Cardiac muscle cell (in vitro differentiated cells and primary cell): ENCODE measurements at regions not wholly inside any gene's neighbourhood (a gene's known extent, or its start where the extent isn't known, plus 50 kb on each side); places are given as distances from the start of the nearest gene placed in this dataset.

ENCODE experiments used
- DNase-seq, 2 donors: peaks; one replicate each; pipeline versions ENCODE4 v3.0.0 to v3.0.0-alpha.2; 2010 to 2017; ENCODE audit warnings: low read depth in 1 of 2, low spot score in 1 of 2
- H3K27ac ChIP-seq: fragments of 200-600 bp; sonication (generic); 2 replicates; pipeline ENCODE4 v1.5.1; 2016
- H3K27me3 ChIP-seq: fragments of 200-600 bp; sonication (generic); 2 replicates; pipeline ENCODE4 v1.6.0; 2016; ENCODE audit warnings: control low read depth
- H3K36me3 ChIP-seq: fragments of 200-600 bp; sonication (generic); 2 replicates; pipeline ENCODE4 v1.5.1; 2016; ENCODE audit warnings: control low read depth
- H3K4me1 ChIP-seq: fragments of 200-600 bp; sonication (generic); 2 replicates; pipeline ENCODE4 v1.8.1; 2017; ENCODE audit warnings: low read depth, mild to moderate bottlenecking, mixed run types
- H3K4me3 ChIP-seq: fragments of 200-600 bp; sonication (generic); 2 replicates; pipeline ENCODE4 v1.5.1; 2016; ENCODE audit warnings: mild to moderate bottlenecking
- H3K9me3 ChIP-seq: fragments of 200-600 bp; sonication (generic); 2 replicates; pipeline ENCODE4 v1.5.1; 2017; ENCODE audit warnings: low read depth, mild to moderate bottlenecking, control low read depth
- TF ChIP-seq, protein P1 (sequence below): IDR thresholded peaks from 2 replicates; pipeline ENCODE4 v1.5.1; 2012; ENCODE audit warnings: low read depth, mild to moderate bottlenecking, low read length

DNA sequence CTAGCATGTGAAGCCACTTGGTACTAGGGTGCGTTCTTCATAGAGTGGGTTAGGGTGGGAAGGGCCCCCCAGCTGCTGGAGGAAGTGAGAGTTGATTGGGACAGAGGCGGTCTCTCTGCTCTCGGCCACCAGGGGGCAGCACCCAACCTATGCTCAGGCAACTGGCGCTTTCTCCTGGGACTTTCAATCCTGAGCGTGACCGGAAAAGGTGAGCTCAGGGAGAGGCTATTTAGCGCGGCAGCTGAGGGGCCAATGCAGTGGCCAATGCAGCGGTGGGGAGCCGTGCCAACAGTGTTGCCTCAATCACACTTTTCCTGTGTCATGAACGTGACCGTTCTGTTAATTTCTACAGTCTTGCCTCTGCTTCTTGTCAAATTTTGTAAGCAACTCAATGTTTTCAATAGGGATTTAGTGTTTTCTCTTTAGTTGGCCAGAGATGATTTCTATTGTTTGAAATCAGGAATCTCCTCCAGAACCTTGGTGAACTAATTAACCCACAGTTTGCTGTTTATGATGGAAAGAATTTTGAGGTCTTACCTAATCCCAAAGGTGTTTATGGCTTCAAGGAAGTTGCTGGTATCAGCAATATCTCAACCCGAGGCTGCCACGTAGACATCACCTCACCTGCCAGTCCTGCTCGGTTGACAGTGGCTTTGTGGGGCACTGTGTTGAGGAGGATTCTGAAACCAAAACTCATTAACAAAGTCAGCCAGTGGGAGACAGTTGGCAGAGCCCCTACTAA, 67.9 kb upstream of the PDZD8 start:
- no peak overlapping the region for H3K27ac ChIP-seq
- H3K9me3 ChIP-seq, result no peaks in the 10 kb centered on the region
- DNase-seq, result peak; percentile 80 to 92
- no peaks in the 10 kb centered on the region for H3K36me3 ChIP-seq
- H3K4me3 ChIP-seq, result no peak overlapping the region
- TF ChIP-seq, protein P1, sequence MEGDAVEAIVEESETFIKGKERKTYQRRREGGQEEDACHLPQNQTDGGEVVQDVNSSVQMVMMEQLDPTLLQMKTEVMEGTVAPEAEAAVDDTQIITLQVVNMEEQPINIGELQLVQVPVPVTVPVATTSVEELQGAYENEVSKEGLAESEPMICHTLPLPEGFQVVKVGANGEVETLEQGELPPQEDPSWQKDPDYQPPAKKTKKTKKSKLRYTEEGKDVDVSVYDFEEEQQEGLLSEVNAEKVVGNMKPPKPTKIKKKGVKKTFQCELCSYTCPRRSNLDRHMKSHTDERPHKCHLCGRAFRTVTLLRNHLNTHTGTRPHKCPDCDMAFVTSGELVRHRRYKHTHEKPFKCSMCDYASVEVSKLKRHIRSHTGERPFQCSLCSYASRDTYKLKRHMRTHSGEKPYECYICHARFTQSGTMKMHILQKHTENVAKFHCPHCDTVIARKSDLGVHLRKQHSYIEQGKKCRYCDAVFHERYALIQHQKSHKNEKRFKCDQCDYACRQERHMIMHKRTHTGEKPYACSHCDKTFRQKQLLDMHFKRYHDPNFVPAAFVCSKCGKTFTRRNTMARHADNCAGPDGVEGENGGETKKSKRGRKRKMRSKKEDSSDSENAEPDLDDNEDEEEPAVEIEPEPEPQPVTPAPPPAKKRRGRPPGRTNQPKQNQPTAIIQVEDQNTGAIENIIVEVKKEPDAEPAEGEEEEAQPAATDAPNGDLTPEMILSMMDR, result peak; percentile 92
- H3K27me3 ChIP-seq, result no peaks in the 10 kb centered on the region
- peaks cover under 1% of the 10 kb centered on the region for H3K4me1 ChIP-seq

DNA sequence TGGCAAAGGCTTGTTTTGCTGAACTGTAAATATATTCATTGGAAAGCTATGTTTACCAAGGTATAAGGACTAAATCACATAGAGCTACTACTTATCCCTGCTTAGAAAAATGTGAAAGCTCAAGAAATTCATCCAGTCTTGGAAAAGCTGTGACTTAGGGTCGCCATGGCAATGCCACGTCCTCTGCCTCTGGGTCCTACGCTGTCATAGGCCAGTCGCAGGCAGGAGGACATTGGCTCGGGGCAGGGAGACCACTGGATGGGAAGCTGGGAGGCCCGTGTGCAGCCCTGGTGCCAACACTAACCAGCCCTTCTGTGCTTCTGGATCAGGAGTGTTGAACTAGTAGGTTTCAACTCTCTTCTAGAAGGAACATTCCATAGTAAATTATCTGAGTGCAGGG, 67.3 kb upstream of the PDZD8 start:
- Histone ChIP-seq H3K4me1 (no peaks in the 10 kb centered on the region), H3K27ac (no peak overlapping the region), H3K4me3 (no peak overlapping the region), H3K9me3 (no peaks in the 10 kb centered on the region), H3K36me3 (no peaks in the 10 kb centered on the region), H3K27me3 (no peaks in the 10 kb centered on the region)
- TF ChIP-seq, protein P1, result no peak
- no peak for DNase-seq

DNA sequence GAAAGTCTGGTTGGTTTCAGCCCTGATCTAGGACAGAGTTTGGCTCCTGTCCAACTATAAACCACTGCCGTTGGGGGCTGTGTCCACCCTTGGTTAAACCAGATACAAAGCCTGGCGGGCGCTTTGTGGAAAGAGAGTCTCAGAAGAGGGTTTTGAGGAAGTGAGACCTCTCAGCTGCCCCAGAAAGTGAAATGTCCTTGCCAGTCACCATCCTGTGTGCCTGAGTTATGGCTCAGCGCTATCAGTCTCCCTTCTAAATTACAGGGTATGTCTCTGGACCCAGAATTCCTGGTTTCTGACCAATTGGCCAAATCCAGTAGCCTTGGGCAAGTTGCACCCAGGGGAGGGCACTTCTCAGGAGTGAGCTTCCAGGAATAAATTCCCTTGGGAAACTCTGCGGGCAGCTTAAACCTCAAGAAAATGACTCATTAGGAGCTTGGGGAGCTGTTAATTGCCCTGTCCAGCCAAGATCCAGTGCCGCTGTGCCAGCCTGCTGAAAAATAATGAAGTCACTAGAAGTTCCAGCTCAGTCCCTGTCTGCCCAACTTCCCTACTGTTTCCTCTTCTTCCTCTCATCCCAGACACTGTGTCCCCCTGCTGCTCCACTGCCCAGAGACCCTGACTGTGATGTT, 66.7 kb upstream of the PDZD8 start:
- peak in 1 of 2 donors; percentile 90 for DNase-seq
- TF ChIP-seq, protein P1, result no peak
- H3K27me3 ChIP-seq, result no peaks in the 10 kb centered on the region
- H3K4me3 ChIP-seq, result no peak overlapping the region
- no peak overlapping the region for H3K27ac ChIP-seq
- H3K36me3 ChIP-seq, result no peaks in the 10 kb centered on the region
- H3K9me3 ChIP-seq, result no peaks in the 10 kb centered on the region
- H3K4me1 ChIP-seq, result no peaks in the 10 kb centered on the region

DNA sequence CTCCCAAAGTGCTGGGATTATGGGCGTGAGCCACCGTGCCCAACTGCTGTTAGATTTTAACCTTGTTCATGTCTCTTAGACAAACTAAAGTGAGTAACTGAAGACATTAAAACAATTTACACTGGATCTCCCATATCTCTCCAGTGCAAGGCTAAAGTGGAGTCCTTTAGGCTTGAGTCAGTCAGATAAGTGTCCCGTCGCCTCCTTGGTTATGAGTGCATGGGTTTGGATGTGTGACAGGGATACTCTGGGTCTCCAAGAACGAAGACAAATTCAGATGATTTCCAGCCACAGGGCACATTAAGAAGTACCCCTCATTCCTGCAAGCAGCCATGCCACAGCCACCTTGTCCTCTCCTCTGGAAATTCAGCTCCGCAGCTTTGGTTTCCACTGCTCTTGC, 66.1 kb upstream of the PDZD8 start:
- no peak for DNase-seq
- TF ChIP-seq, protein P1, result no peak
- Histone ChIP-seq H3K27me3 (no peaks in the 10 kb centered on the region), H3K27ac (no peak overlapping the region), H3K9me3 (no peaks in the 10 kb centered on the region), H3K4me3 (no peak overlapping the region), H3K36me3 (no peaks in the 10 kb centered on the region), H3K4me1 (no peaks in the 10 kb centered on the region)

DNA sequence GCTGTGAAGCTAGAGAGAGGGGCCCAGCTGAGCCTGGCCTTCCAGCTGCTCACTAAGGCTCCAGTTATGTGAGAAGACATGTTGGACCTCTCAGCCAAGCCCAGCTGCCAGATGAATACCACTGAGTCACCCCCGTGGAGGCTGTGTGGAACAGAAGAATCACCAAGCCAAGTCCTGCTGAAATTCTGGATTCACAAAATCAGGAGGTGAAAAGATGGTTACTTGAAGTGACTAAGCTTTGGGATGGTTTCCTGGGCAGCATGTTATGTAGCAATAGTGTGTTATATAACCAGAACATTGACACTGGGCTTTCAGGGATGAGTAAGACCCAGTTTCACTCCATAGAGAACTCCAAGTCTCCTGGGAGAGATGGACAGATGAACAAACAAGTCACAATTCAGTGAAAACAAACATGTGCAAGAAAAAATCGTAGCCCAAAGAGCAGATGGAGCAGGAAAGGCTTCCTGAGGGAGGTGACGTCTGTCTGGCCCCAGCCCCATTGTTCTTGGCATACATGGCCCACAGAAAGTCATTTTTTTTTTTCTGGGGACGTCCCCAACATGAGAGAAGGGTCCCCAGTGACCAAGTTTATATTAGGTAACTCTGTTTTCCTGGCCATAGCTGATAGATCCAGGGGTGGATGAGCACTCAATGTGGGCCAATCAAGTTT, 64.1 kb upstream of the PDZD8 start:
- H3K27ac ChIP-seq, result no peak overlapping the region
- H3K4me3 ChIP-seq, result no peak overlapping the region
- TF ChIP-seq, protein P1, result no peak
- no peaks in the 10 kb centered on the region for H3K36me3 ChIP-seq
- peak in 1 of 2 donors; percentile 78 for DNase-seq
- no peaks in the 10 kb centered on the region for H3K4me1 ChIP-seq
- no peaks in the 10 kb centered on the region for H3K9me3 ChIP-seq
- H3K27me3 ChIP-seq, result no peaks in the 10 kb centered on the region
